HG03378 (cell line): ENCODE measurements at regions not wholly inside any gene's neighbourhood (a gene's known extent, or its start where the extent isn't known, plus 50 kb on each side); places are given as distances from the start of the nearest gene placed in this dataset.

Experiments used
- ATAC-seq: cut with Tn5 transposase; IDR thresholded peaks from one replicate; pipeline ENCODE4 v1.9.1; 2021; ENCODE audit warnings: mild to moderate bottlenecking, moderate library complexity; ENCODE audit not compliant: unreplicated experiment

GRCh38 chr2:2640371-2640770 is 309.3 kb upstream of the MYT1L start:
- ATAC-seq: no peak

DNA sequence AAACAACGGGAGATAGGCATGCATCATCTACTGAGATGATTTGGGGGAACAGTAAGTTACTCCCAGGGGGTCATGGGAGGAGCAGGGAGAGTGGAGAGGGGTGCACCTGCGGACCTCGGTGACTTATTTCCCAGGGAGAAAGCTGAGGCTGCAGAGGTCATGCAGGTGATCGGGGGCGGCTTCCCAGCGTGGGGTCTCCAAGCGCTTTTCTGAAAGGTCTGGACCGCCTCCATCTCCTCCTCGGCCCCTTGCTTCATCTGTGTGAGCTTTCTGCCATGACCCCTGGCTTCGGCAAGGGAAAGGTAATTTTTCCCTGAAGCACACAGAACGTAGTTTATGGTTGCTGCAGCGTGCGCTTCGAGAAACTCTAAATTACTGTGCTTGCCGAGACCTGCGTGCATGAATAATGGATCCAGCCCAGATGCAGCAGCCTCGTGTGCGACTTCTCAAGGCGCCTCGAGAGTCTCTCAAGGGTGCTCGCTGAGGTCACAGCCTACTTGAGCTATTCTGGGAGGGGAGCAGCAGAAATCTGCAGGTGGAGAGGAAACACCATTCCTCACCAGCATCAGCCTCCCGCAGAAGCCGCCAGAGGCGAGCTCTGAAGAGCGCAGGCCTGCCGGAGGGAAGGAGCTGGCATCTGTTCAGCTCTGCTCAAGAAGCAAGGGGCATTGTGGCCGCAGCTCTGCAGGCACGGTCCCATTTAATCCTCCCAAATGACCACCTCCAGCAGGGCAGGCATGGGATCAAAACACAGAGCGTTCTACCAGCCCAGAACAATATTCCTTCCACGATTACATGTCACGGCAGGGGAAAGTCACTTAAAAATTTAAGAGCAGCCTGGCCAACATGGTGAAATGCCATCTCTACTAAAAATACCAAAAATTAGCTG is 308.4 kb upstream of the MYT1L start:
- no peak for ATAC-seq

DNA sequence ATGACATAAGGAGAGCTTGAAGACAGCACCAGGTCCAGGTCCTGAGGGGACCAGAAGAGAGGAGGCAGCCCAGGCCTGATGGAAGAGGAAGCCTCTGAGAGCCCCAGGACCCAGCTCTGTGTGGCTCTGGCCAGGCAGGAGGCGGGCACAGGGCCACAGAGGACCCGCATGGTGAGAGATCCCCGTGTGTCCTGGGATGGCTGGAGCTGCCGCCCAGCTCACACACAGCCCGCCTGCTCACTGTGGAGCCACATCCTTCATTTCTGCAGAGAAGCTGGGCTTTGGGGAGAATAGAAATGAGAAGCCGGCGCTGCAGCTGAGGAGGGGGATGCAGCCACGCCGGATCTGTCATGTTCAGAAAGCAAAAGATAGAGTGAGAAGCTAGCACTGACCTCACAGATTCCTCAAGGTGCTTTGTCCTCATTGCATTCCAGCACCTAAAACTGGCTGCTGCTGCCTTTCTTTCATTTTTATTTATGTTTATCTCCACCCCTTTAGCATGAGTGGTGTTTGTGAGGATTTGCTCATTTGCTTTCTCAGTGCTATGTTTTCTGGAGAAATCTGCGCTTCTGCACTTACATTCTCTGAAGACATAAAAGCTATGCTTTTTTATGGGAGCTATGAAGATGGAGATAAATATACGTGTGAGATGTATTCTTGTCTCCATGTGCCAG is 307.6 kb upstream of the MYT1L start:
- ATAC-seq: no peak

- ATAC-seq: no peak
Measured at GRCh38 chr2:2636813-2637212, 305.7 kb upstream of the MYT1L start.

- ATAC-seq: no peak
Measured at GRCh38 chr2:2635025-2635528, 304.0 kb upstream of the MYT1L start.

- no peak for ATAC-seq
Measured at GRCh38 chr2:2633017-2633416, 301.9 kb upstream of the MYT1L start.

DNA sequence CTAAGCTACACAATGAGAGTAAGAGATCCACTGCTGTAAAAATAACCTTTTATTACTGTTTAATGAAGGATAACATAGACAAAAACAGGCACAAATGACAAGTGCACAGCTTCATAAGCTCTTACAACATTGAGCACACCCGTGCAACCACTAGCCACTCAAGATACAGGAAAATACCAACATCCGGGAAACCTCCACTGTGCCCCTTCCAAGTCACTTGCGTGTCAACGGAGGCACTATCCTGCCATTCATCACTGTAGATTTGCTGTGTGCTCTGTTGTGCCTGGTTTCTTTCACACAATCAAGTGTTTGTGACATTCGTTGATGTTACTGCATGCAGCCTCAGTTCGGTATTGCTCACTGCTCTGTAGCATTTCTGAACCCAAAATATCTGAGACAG is 292.9 kb upstream of the MYT1L start:
- ATAC-seq: no peak

DNA sequence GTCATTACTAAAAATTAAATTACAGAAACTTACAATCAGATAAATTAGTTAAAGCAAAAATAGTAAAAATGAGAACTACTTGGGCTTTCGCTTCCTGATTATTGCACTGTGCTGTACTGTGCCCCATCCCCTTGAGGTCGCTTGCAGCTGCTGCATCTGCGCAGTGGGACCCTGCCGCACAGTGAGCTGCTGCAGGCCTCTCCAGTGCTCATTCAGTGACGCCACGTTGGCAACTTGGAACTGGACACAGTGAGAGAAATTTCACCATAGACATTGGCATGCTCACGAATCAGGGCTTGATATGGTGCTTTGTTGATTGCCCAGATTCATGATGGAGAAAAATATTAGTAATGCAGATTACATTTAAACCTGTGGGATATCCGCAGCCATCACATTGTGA is 290.8 kb upstream of the MYT1L start:
- ATAC-seq: no peak

GRCh38 chr2:2620604-2621003 is 289.5 kb upstream of the MYT1L start:
- no peak for ATAC-seq

GRCh38 chr2:2619995-2620394 is 288.9 kb upstream of the MYT1L start:
- no peak for ATAC-seq

- ATAC-seq: no peak
Measured at GRCh38 chr2:2614452-2614851, 283.4 kb upstream of the MYT1L start.

DNA sequence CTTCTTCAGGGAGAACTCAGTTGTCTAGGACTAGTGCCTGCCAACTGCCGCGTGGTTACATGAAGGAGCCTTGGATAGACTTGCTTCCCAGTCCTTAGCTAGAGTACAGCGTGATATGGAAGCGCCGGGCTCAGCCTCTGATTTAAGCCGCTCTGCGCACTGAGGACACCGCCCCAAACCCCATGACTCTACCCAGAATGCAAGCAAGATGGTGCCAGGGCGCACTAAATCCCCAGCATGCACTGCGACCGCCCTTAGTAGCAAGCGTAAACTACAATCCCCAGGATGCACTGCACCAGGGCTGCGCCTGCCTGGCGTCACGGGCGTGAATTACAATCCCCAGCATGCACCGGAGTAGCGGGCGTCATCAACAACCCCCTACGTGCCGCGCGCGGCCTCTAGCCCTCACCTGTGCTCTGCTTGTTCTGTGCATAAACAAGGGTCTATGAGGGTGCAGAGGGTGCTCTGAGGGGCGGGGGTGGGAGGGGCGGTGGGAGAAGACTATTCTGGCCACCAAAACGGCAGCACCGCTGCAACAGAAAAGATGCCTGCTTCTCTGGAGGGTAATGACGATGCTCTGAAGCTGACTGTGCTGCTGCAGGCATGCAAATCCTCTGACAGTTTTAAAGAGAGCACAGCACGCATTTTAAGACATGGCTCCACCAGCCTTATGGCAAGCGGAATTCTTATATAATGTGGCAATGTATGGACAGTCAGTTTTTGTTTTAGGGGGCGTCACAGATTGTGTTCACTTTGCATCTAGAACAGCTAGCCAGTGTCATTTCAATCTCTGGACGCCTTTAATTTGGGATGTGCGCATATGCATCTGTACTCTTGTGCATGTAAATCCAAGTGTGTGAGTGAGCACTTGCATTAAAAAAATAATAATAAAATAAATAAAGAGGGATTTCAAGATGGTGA is 282.5 kb upstream of the MYT1L start:
- peak; percentile 99 for ATAC-seq

GRCh38 chr2:2610751-2611150 is 279.7 kb upstream of the MYT1L start:
- no peak for ATAC-seq

GRCh38 chr2:2600366-2600765 is 269.3 kb upstream of the MYT1L start:
- no peak for ATAC-seq

GRCh38 chr2:2599441-2599840 is 268.4 kb upstream of the MYT1L start:
- ATAC-seq: no peak

- no peak for ATAC-seq
Measured at GRCh38 chr2:2597712-2598111, 266.6 kb upstream of the MYT1L start.

- no peak for ATAC-seq
Measured at GRCh38 chr2:2591542-2591940, 260.5 kb upstream of the MYT1L start.

DNA sequence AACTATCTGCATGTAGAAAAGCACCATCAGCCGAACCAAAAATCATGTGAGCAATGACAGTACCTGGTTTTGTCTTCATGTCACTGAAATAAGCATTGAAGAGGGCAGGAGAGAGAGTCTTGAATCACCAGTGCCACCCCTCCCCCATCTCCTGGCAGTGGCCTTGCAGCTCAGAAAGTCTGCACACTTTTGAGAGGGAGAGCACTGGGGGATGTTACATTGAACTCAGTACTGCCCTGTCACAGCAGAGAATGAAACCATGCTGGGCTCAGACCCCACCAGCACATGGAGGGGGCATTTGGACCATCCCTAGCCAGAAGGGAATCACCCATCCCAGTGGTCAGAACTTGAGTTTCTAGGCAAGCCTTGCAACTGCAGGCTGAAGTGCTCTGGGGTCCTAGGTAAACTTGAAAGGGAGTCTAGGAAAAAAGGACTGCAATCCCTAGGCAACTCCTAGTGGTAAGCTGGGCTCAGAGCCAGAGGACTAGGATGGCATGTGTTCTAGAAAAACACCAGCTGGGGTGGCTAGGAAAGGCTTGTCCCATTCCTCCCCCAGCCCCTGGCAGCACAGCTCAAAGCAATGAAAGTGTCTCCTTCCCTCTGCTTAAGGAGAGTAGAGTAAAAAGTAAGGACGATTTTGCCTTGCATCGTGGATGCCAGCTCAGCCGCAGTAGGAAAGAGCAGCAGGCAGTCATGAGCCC is 259.9 kb upstream of the MYT1L start:
- no peak for ATAC-seq

- no peak for ATAC-seq
Measured at GRCh38 chr2:2590141-2590540, 259.1 kb upstream of the MYT1L start.

DNA sequence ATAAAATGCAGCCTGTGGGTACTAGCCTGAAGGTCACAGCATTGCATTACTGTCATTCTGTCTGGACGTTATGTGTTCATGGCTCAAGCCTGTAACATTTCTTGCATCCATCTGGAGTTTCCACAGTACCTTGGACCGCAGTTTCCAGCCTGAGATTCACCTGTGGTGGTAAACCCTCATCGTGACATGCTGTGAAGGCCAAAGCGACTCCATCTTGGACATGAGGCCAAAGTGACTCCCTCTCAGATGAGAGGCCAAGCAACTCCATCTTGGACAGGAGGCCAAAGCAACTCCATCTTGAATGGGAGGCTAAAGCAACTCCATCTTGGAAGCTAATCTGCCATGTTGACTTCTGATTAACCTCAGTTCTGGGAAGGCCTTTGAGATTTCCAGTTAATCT is 257.7 kb upstream of the MYT1L start:
- ATAC-seq: no peak

GRCh38 chr2:2587354-2587753 is 256.3 kb upstream of the MYT1L start:
- ATAC-seq: no peak
